Activated T-helper 2 cell treated with anti-CD3 and anti-CD28 coated beads, Interferon-gamma antibody, Interleukin-2, Interleukin-4, amounts not matched to agents 10 μg/mL and 5 μg/mL and 100 μg/mL, durations not matched to agents 14 hours and 24 hours and 36 hours (primary cell): ENCODE measurements at regions not wholly inside any gene's neighbourhood (a gene's known extent, or its start where the extent isn't known, plus 50 kb on each side); places are given as distances from the start of the nearest gene placed in this dataset.

Experiments
- DNase-seq: peaks from one replicate; pipeline ENCODE4 v3.0.0; 2021; ENCODE audit warnings: low spot score
- H3K27ac Mint-ChIP-seq: one replicate; pipeline ENCODE4 v1.8.0; 2021; ENCODE audit warnings: mixed read lengths
- H3K27me3 Mint-ChIP-seq: one replicate; pipeline ENCODE4 v1.8.0; 2021; ENCODE audit warnings: low read depth, mixed read lengths
- H3K36me3 Mint-ChIP-seq: one replicate; pipeline ENCODE4 v1.8.0; 2021; ENCODE audit warnings: low read depth, mixed read lengths
- H3K4me1 Mint-ChIP-seq: one replicate; pipeline ENCODE4 v1.8.0; 2021; ENCODE audit warnings: low read depth, mixed read lengths
- H3K4me3 Mint-ChIP-seq: one replicate; pipeline ENCODE4 v1.8.0; 2021; ENCODE audit warnings: low read depth, mild to moderate bottlenecking, moderate library complexity, mixed read lengths
- H3K9me3 Mint-ChIP-seq: one replicate; pipeline ENCODE4 v1.8.0; 2021; ENCODE audit warnings: mixed read lengths
- intact Hi-C: fragments of 100-400 bp; cut with micrococcal nuclease; formaldehyde crosslinking; loops from one replicate; pipeline ENCODE4 v1.15.1; 2023

GRCh38 chr5:26026044-26026443 is 1012.3 kb downstream of the CDH9 start:
- DNase-seq, result no peak
- Mint-ChIP-seq H3K27ac (no peak overlapping the region), H3K4me3 (no peak overlapping the region), H3K27me3 (no peaks in the 10 kb centered on the region), H3K9me3 (peaks cover 21% of the 10 kb centered on the region), H3K4me1 (no peaks in the 10 kb centered on the region), H3K36me3 (no peaks in the 10 kb centered on the region)
- intact Hi-C loops, result no loop called here

GRCh38 chr5:26024774-26025173 is 1013.6 kb downstream of the CDH9 start:
- DNase-seq, result no peak
- Mint-ChIP-seq H3K27ac (no peak overlapping the region), H3K27me3 (no peaks in the 10 kb centered on the region), H3K9me3 (peaks cover 18% of the 10 kb centered on the region), H3K4me1 (no peaks in the 10 kb centered on the region), H3K4me3 (no peak overlapping the region), H3K36me3 (no peaks in the 10 kb centered on the region)
- intact Hi-C loops, result no loop called here

GRCh38 chr5:26023361-26023760 is 1015.0 kb downstream of the CDH9 start:
- Mint-ChIP-seq H3K9me3 (peaks cover 18% of the 10 kb centered on the region), H3K4me1 (no peaks in the 10 kb centered on the region), H3K36me3 (no peaks in the 10 kb centered on the region)

GRCh38 chr5:26014206-26014605 is 1024.2 kb downstream of the CDH9 start:
- Mint-ChIP-seq H3K4me3 (no peak overlapping the region), H3K36me3 (no peaks in the 10 kb centered on the region), H3K27me3 (no peaks in the 10 kb centered on the region), H3K4me1 (no peaks in the 10 kb centered on the region), H3K27ac (no peak overlapping the region), H3K9me3 (peaks cover 47% of the 10 kb centered on the region)
- intact Hi-C loops, result no loop called here
- no peak for DNase-seq

More at GRCh38 chr5:26023361-26023760, 1015.0 kb downstream of the CDH9 start:
- no peak for DNase-seq
- intact Hi-C loops, result no loop called here
- no peak overlapping the region for H3K27ac Mint-ChIP-seq
- H3K27me3 Mint-ChIP-seq, result no peaks in the 10 kb centered on the region
- no peak overlapping the region for H3K4me3 Mint-ChIP-seq

- no peak overlapping the region for H3K27ac Mint-ChIP-seq
Measured at GRCh38 chr5:26012078-26012477, 1026.3 kb downstream of the CDH9 start.

GRCh38 chr5:26009742-26010141 is 1028.6 kb downstream of the CDH9 start:
- intact Hi-C loops, result no loop called here
- no peak for DNase-seq
- H3K9me3 Mint-ChIP-seq, result peaks cover 37% of the 10 kb centered on the region
- H3K4me3 Mint-ChIP-seq, result no peak overlapping the region
- H3K36me3 Mint-ChIP-seq, result no peaks in the 10 kb centered on the region
- no peaks in the 10 kb centered on the region for H3K27me3 Mint-ChIP-seq
- no peak overlapping the region for H3K27ac Mint-ChIP-seq
- no peaks in the 10 kb centered on the region for H3K4me1 Mint-ChIP-seq

More at GRCh38 chr5:26012078-26012477, 1026.3 kb downstream of the CDH9 start:
- Mint-ChIP-seq H3K9me3 (peaks cover 41% of the 10 kb centered on the region), H3K4me1 (no peaks in the 10 kb centered on the region), H3K36me3 (no peaks in the 10 kb centered on the region), H3K4me3 (no peak overlapping the region), H3K27me3 (no peaks in the 10 kb centered on the region)
- no peak for DNase-seq
- intact Hi-C loops, result no loop called here

GRCh38 chr5:26003966-26004365 is 1034.4 kb downstream of the CDH9 start:
- H3K4me1 Mint-ChIP-seq, result no peaks in the 10 kb centered on the region
- intact Hi-C loops, result no loop called here
- H3K36me3 Mint-ChIP-seq, result no peaks in the 10 kb centered on the region
- no peak for DNase-seq
- peaks cover 67% of the 10 kb centered on the region for H3K9me3 Mint-ChIP-seq
- no peak overlapping the region for H3K27ac Mint-ChIP-seq
- H3K4me3 Mint-ChIP-seq, result no peak overlapping the region
- no peaks in the 10 kb centered on the region for H3K27me3 Mint-ChIP-seq

GRCh38 chr5:25995209-25995608 is 1043.2 kb downstream of the CDH9 start:
- Mint-ChIP-seq H3K27ac (no peak overlapping the region), H3K4me3 (no peak overlapping the region), H3K36me3 (no peaks in the 10 kb centered on the region), H3K4me1 (no peaks in the 10 kb centered on the region), H3K9me3 (peaks cover 44% of the 10 kb centered on the region), H3K27me3 (no peaks in the 10 kb centered on the region)
- DNase-seq, result no peak
- intact Hi-C loops, result no loop called here

- Mint-ChIP-seq H3K9me3 (peaks cover 36% of the 10 kb centered on the region), H3K36me3 (no peaks in the 10 kb centered on the region), H3K4me3 (no peak overlapping the region), H3K27ac (no peak overlapping the region), H3K27me3 (no peaks in the 10 kb centered on the region), H3K4me1 (no peaks in the 10 kb centered on the region)
- no peak for DNase-seq
- intact Hi-C loops, result no loop called here
Measured at GRCh38 chr5:25993701-25994100, 1044.7 kb downstream of the CDH9 start.

GRCh38 chr5:25991639-25992038 is 1046.7 kb downstream of the CDH9 start:
- DNase-seq, result no peak
- Mint-ChIP-seq H3K27me3 (no peaks in the 10 kb centered on the region), H3K27ac (no peak overlapping the region), H3K36me3 (no peaks in the 10 kb centered on the region), H3K4me3 (no peak overlapping the region), H3K9me3 (peaks cover 39% of the 10 kb centered on the region), H3K4me1 (no peaks in the 10 kb centered on the region)
- intact Hi-C loops, result no loop called here

GRCh38 chr5:25990771-25991170 is 1047.6 kb downstream of the CDH9 start:
- H3K9me3 Mint-ChIP-seq, result peaks cover 36% of the 10 kb centered on the region
- H3K27me3 Mint-ChIP-seq, result no peaks in the 10 kb centered on the region
- H3K27ac Mint-ChIP-seq, result no peak overlapping the region
- intact Hi-C loops, result no loop called here
- no peak overlapping the region for H3K4me3 Mint-ChIP-seq
- H3K4me1 Mint-ChIP-seq, result no peaks in the 10 kb centered on the region
- no peak for DNase-seq
- no peaks in the 10 kb centered on the region for H3K36me3 Mint-ChIP-seq

GRCh38 chr5:25979086-25979485 is 1059.3 kb downstream of the CDH9 start:
- no peaks in the 10 kb centered on the region for H3K27me3 Mint-ChIP-seq
- intact Hi-C loops, result no loop called here
- H3K36me3 Mint-ChIP-seq, result no peaks in the 10 kb centered on the region
- H3K27ac Mint-ChIP-seq, result no peak overlapping the region
- H3K4me1 Mint-ChIP-seq, result no peaks in the 10 kb centered on the region
- no peak overlapping the region for H3K4me3 Mint-ChIP-seq
- DNase-seq, result no peak
- peaks cover 40% of the 10 kb centered on the region for H3K9me3 Mint-ChIP-seq

- Mint-ChIP-seq H3K27me3 (no peaks in the 10 kb centered on the region), H3K27ac (no peak overlapping the region), H3K36me3 (no peaks in the 10 kb centered on the region), H3K4me1 (no peaks in the 10 kb centered on the region), H3K9me3 (peaks cover 50% of the 10 kb centered on the region), H3K4me3 (no peak overlapping the region)
- DNase-seq, result no peak
- intact Hi-C loops, result no loop called here
Measured at GRCh38 chr5:25975885-25976284, 1062.5 kb downstream of the CDH9 start.

GRCh38 chr5:25974451-25974850 is 1063.9 kb downstream of the CDH9 start:
- H3K4me3 Mint-ChIP-seq, result no peak overlapping the region
- no peaks in the 10 kb centered on the region for H3K4me1 Mint-ChIP-seq
- intact Hi-C loops, result no loop called here
- peaks cover 37% of the 10 kb centered on the region for H3K9me3 Mint-ChIP-seq
- DNase-seq, result no peak
- no peaks in the 10 kb centered on the region for H3K36me3 Mint-ChIP-seq
- H3K27ac Mint-ChIP-seq, result no peak overlapping the region
- no peaks in the 10 kb centered on the region for H3K27me3 Mint-ChIP-seq
